ENCODE measurements at regions not wholly inside any gene's neighbourhood (a gene's known extent, or its start where the extent isn't known, plus 50 kb on each side); places are given as distances from the start of the nearest gene placed in this dataset.
"Not testable (repeated sequence)": the region's sequence is repeated elsewhere in the genome, so short reads cannot be mapped to it uniquely, and the experiment has no call there.

- DNase-seq, result no peak
These were observed 414.5 kb downstream of the ACTL7B start for GRCh38 chr9:108441251-108441650.

DNA sequence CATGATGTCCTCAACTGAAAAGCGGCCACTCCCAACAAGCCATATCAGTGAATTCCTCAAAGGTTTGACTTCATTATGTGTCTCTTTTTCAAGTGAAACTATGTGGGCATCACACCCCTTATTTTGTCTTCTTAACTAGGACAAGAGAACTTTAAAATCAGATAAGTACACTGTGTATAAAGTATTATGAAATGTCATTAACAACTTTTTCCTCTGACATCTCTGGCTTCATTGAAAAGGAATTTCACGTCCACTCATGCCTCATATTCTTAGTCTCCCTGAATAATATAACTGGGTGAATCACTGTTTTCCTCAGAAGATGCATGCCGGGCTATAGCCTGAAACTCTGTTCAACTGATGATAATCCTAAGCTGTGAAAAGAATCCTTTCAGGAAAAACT, 415.8 kb downstream of the ACTL7B start:
- DNase-seq, result no peak

DNA sequence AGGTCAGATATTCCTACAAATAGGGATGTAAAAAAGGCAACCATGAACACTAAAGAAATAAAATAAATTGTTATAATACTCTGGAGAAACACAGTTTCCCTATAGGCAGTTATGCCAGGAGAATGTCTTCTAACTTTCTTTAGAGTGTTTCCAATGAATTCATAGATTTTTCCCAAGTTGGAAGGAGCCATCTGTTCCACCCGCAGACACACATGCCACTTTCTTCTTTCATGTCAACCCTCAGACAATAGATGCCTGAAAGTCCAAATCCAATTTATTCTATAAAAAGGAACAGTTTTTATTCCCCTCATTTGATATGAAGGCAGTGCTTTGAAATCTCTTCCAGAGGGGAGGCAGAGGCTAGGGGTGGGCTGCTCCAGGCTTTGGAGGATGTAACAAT, 418.1 kb downstream of the ACTL7B start:
- DNase-seq, result no peak

DNA sequence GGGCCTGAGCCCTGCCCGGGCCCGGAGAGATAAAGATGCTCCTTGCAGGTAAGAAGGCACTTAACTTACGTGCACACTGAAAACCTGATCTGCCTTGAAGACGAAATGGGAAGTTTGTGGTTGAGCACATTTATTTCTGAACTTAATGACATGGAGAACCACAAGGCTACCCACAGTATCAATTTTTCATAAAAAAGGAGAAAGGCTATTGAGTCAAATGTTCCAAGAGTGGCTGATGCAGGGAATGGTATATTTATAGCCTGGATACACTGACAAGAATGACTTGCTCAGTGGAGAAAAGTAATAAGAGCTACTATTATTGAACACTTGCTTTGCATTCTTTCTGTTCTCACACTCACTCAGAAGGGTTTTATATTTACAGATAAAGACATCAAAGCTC, 419.3 kb downstream of the ACTL7B start:
- no peak for DNase-seq

DNA sequence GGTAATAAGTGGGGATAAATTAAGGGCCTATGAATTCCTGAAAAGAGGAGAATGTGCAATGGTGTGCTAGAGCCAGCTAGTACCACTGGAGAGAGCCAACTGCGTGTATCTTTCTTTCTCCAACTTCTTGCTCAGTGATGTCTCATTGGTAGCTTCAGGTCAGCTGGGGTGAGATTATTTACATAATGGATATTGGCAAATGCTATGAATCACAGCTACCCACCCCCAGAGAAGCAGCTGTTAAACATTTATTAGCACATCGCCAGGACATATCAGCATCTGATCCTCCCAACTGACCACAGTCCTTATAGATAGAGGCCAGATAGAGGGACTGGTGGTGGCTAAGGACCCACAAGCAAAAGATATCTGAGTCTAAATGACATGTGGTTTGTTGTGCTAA, 421.3 kb downstream of the ACTL7B start:
- DNase-seq, result no peak

GRCh38 chr9:108434036-108434435, 421.8 kb downstream of the ACTL7B start:
- no peak for DNase-seq

DNA sequence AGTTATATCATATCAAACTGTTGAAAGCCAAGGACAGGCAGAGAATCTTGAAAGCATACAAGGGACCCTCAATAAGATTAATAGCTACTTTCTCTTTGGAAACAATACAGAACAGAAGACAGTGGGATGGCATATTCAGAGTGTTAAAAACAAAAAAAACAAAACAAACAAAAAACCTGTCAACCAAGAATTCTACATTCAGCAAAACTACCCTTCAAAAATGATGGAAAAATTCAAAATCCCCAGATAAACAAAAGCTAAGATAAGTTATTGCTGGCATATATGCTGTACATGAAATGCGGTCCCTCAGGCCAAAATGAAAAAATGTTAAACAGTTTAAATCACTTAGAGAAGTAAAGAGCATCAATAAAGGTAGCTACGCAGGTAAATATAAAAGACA, 425.1 kb downstream of the ACTL7B start:
- no peak for DNase-seq

- DNase-seq, result no peak
These were observed 428.0 kb downstream of the ACTL7B start for GRCh38 chr9:108427751-108428150.

DNA sequence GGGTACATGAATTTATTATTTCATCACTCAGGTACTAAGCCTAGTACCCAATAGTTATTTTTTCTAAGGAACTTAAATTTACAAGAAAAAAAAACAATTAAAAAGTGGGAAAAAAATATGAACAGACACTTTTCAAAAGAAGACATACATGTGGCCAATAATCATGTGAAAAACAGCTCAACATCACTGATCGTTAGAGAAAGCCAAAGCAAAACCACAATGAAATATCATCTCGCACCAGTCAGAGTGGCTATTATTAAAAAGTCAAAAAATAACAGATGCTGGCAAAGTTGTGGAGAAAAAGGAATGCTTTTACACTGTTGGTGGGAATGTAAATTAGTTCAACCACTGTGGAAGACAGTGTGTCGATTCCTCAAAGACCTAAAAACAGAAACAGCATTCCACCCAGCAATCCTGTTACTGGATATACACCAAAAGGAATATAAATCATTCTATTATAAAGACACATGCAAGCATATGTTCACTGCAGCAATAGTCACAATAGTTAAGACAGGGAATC, 429.3 kb downstream of the ACTL7B start:
- not testable (repeated sequence) for DNase-seq

DNA sequence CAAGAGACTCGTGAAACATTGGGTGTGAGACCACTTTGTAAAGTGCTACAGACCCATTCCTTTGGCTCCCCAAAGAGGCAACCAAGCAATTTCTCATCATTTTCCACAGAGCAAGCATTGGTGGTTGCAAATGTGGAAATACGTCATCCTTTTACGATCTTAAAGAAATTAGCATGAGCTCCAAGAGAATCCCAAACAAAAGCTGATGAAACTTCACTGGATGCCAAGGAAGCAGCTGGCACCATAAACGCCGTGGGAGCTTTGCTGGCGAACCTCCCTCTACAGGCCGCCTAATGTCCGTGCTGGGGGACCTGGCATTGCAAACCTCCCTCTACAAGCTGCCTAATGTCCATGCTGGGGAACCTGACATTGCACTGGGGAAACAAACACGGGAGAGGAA, 432.4 kb downstream of the ACTL7B start:
- no peak for DNase-seq

GRCh38 chr9:108419379-108419778, 436.4 kb downstream of the ACTL7B start:
- no peak for DNase-seq

GRCh38 chr9:108417726-108418125, 438.1 kb downstream of the ACTL7B start:
- DNase-seq, result no peak

DNA sequence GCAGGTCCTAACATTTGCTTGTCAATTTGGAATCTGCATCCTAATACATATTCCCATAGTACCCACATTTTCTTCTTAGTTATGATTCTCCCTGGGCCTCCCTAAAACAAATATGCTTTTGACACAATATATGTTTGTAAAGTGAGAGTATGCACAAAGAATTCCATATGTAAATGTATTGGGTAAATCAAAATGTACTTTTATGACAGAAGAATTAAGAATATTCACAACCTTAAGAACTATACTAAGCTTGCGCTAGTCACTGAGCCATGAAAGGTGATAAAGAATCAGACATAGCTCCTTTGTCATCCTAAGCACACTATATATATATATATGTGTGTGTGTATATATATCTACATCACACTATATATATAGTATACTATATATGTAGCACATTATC, 438.5 kb downstream of the ACTL7B start:
- DNase-seq, result no peak

DNA sequence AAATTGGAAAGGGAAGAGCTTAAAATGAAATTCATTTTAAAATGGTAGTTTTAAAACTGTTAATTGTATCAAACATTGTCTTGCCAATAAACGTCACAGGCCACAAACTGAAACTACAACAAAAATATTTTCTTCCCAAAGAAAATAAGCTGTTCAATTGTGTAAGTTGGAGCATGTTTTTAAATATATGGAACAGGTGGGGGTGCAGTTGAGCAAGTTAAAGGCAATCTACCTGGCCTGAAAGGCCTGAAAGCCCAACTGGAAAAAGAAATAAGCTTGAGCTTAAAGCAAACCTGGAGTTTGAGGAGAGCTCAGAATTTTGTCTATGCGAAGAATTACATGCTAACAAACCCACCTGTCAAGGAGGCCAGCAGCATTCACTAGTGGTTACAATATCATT, 439.5 kb downstream of the ACTL7B start:
- no peak for DNase-seq

- DNase-seq, result no peak
These were observed 442.0 kb downstream of the ACTL7B start for GRCh38 chr9:108413809-108414208.

DNA sequence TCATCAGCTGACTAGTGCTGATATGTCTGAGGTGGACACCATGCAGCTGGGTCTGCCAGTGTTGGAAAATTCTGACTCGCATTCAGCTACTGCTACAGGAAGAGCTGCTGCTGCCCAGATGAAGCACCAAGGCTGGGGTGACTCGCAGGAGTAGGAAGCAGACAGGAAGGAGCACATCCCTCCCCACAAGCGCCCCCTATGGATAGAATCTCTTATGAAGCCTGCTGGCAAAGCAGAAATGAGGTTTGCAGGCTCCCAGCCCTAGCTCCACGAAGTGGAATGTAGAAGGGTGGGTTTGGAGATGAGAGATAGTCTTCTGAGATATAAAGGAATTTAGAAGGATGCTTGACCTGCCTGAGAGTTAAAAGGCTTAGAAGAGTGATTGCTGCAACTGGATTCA, 443.0 kb downstream of the ACTL7B start:
- DNase-seq, result no peak

GRCh38 chr9:108411632-108412031, 444.2 kb downstream of the ACTL7B start:
- DNase-seq, result no peak

DNA sequence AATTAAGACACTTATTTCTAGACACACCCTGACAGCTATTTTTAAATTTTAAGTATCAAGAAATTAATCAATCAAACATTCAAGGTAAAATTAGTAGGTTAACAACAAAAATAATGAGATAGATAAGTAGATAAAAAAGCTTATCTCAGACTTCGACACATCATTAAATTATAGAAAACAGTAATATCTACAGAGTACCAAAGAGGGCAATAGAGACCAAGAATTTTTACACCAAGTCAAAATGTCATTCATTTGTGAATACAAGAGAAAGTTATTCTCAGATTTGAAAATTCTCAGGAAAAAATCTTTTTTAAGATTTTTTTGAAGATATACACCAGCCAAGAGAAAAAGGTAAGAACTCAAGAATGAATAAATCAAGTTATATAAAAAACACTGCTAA, 445.6 kb downstream of the ACTL7B start:
- DNase-seq, result no peak

GRCh38 chr9:108400297-108400696, 455.5 kb downstream of the ACTL7B start:
- DNase-seq, result no peak

- DNase-seq, result no peak
These were observed 455.9 kb downstream of the ACTL7B start for GRCh38 chr9:108399851-108400250.

DNA sequence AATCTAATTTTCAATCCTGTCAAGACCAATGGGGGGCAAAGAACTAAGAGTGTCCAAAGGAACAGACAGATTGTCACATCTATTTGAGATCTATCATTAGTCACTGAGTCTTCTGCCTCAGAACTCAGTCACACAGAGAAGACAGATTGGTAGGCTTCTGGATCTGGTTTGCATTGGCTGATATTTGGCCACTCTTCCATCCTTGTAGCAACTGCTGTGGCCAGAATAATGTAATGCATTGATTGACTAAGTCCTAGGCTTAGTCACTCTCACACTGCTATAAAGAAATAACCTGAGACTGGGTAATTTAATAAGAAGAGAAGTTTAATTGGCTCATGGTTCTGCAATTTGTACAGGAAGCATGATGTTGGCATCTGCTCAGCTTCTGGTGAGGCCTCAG, 458.5 kb downstream of the ACTL7B start:
- DNase-seq, result no peak

DNA sequence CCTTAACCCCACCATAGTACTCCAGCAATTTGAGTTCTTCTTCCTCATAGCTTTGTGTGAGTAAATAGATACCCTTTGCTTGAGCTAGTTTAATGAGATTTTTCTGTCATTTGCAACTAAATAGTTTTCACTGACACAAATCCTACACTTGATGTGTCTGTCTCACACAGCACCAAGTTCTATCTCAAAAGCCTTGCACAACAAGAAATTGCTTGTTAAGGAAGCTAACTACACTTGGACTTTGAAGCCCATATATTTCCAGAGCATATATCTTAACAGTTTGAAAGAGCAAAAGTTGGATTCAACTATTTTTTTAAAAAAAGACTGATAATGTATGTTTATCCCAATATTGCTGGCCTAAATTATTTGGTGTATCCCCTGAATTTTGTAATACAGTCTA, 459.2 kb downstream of the ACTL7B start:
- DNase-seq, result no peak

- DNase-seq, result no peak
These were observed 459.6 kb downstream of the ACTL7B start for GRCh38 chr9:108396193-108396592.

DNA sequence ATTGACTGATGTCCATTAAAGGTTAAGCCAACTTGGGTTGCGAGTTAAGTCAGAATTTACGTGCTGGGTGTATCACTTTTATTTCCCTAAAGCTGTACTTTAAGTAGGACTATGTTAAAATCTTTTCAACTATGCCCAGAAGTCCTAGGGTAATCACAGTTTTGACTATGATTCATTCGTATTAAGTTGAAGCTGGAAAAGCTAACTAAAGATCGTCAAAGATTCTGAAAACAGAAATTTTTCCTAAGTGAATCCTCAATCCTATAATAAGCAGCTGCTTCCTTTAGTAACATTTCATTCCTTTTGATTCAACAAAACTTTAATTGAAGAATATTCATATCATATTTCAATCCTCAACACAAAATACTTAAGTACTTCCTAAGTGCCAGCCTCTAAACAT, 460.4 kb downstream of the ACTL7B start:
- DNase-seq, result no peak

GRCh38 chr9:108394726-108395125, 461.1 kb downstream of the ACTL7B start:
- no peak for DNase-seq

DNA sequence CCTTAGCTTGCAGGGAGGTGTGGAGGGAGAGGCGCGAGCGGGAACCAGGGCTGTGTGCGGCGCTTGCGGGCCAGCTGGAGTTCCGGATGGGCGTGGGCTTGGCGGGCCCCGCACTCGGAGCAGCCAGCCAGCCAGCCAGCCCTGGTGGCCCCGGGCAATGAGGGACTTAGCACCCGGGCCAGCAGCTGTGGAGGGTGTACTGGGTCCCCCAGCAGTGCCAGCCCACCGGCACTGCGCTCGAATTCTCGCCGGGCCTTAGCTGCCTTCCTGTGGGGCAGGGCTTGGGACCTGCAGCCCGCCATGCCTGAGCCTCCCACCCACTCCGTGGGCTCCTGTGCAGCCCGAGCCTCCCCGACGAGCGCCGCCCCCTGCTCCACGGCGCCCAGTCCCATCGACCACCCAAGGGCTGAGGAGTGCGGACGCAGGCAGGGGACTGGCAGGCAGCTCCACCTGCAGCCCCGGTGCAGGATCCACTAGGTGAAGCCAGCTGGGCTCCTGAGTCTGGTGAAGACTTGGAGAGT, 462.2 kb downstream of the ACTL7B start:
- not testable (repeated sequence) for DNase-seq

All from eye (tissue), 1 donor.